Astrocyte (in vitro differentiated cells and primary cell): ENCODE measurements at regions not wholly inside any gene's neighbourhood (a gene's known extent, or its start where the extent isn't known, plus 50 kb on each side); places are given as distances from the start of the nearest gene placed in this dataset.

Experiments used
- CTCF ChIP-seq: IDR thresholded peaks from 2 replicates; pipeline ENCODE4 v1.5.1; 2011; ENCODE audit warnings: low read depth, mild to moderate bottlenecking, inconsistent platforms, low read length, moderate library complexity; ENCODE audit not compliant: insufficient read depth
- EZH2 ChIP-seq: IDR thresholded peaks from 2 replicates; pipeline ENCODE4 v1.6.1; 2012; ENCODE audit warnings: mild to moderate bottlenecking, low read length, inconsistent platforms; ENCODE audit not compliant: insufficient read depth

GRCh38 chr12:96134200-96134599, 60.0 kb upstream of the ELK3 start:
- TF ChIP-seq CTCF: no peak
- TF ChIP-seq EZH2: no peak
